ENCODE measurements at regions not wholly inside any gene's neighbourhood (a gene's known extent, or its start where the extent isn't known, plus 50 kb on each side); places are given as distances from the start of the nearest gene placed in this dataset.

GRCh38 chr9:135255033-135255840 is 167.8 kb downstream of the OLFM1 start:
- no peak for DNase-seq

DNA sequence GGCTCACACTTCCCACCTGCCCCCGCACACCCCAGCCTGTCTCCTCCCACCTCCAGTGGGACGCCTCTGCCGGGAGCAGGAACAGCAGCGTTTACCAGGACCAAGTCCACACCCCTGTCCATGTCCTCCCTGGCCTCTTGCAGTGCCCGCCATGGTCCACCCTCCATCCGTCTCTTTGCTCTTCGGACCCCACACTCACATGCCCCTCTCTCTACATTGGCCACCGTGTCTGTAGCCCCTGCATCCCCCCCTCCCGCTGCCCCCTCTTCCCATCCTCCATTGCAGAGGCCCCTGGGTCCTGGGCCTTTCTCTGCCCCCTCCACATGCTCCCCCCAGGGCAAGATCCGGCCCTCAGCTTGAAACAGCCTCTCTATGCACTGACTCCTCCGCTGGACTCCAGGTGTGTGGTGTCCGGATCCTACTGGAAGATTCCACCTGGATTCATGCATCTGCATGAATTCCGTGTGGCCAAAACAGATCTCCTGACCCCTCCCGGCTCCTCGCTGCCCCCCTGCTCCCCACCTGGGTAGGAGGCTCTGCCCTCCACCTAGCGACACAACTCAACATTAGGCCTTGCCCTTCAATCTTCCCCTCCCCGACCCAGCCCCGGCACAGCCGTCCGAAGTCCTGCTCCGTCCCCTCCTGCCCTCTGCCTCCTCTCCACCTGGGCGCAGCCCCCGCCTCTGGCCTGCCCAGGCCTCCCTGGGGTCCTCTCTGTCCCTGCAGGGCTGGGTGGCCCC is 168.5 kb downstream of the OLFM1 start:
- no peak for DNase-seq

- DNase-seq: no peak
Measured at GRCh38 chr9:135256581-135257354, 169.3 kb downstream of the OLFM1 start.

- no peak for DNase-seq
Measured at GRCh38 chr9:135258461-135258860, 171.0 kb downstream of the OLFM1 start.

DNA sequence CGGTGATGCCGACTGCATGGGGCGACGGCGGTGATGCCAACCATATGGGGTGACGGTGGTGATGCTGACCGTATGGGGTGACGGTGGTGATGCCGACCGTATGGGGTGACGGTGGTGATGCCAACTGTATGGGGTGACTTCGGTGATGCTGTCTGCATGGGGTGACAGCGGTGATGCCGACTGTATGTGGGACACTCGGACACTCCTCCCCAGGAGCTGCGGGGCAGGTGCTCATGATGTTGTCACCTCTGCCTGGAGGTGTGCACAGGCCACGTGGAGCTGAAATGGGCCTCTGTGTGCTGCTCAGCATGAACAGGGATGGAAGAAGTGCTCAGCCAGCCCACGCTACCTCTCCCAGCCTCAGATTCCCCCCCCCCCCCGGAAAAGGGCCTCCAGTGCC is 171.8 kb downstream of the OLFM1 start:
- no peak for DNase-seq

DNA sequence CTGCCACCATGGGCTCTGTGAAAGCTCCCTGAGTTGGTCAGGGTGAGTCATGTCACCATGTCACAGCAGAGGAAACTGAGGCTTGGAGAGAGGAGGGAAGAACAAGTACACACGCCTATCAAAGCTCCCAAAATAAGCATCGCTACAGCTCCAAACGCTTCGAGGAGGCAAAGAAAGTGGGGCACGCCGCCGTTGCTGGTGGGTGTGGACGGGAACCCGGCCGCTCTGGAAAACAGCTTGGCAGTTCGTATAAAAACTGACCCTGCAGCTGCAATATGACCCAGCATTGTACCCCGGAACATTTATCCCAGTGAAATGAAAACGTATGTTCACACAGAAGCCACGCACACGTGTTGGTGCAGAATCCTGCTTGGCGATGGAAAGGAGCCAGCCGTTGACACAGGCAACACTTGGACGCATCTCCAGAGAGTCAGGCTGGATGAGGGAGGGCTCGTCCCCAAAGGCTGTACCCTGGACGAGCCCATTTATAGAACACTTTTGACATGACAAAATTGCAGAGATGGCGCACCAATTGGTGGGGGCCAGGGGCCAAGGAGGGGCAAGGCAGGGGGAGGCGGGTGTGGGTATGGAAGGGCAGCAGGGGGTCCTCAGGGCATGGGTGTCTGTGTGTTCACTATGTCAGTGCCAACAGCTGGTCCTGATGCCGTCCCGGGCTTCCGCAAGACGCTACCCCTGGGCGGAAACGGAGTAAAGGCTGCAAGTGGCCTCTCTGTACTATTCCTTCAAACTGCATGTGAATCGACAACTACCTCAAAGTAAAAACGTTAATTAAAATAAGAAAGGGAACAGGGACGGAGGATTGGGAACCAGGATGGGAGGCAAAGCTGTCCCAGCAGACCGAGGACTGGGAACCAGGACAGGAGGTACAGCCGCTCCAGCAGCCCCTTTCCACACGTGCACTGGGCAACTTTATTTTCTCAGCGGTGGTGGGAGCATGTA is 173.0 kb downstream of the OLFM1 start:
- DNase-seq: no peak

- peak in 1 of 2 experiments; percentile 30 for DNase-seq
Measured at GRCh38 chr9:135262248-135262647, 174.8 kb downstream of the OLFM1 start.

DNA sequence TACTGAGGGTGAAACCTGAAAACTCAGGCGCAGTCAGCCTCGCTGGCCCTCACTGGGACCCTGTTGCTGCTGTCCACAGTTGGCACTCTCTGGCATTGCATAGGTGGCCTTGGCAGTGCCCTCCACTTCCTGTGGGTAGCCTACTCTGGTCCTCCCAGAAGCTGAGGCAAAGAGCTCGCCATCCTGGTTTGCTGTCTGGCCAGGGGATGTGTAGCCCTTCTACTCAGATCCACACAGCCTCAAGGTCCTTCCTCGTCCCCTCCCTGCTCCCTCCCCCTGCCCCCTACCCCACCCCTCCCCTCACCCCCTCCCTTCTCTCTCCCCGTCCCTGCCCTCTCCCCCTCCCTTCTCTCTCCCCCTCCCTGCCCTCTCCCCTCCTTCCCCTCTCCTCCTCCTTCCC is 176.0 kb downstream of the OLFM1 start:
- no peak for DNase-seq

DNA sequence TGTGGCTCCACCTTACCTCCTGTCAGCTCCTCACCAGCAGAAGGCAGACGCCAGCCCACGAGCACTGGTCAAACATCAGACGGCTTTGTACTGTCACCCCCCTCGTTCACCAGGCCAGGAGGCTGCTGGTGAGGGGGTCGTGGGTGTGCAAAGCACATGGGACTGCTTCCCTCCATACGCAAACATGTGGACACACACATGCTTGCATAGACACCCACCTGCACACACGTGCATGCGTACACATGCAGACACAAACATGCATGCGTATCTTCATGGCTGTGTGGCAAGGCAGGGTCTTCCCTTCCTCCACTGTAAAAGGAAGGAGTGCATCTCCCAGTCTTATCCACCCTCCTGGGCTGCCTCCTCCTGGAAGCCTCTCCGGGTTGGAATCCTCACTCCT is 178.5 kb downstream of the OLFM1 start:
- DNase-seq: no peak

- no peak for DNase-seq
Measured at GRCh38 chr9:135267191-135267809, 179.8 kb downstream of the OLFM1 start.

GRCh38 chr9:135268031-135268430 is 180.6 kb downstream of the OLFM1 start:
- no peak for DNase-seq

DNA sequence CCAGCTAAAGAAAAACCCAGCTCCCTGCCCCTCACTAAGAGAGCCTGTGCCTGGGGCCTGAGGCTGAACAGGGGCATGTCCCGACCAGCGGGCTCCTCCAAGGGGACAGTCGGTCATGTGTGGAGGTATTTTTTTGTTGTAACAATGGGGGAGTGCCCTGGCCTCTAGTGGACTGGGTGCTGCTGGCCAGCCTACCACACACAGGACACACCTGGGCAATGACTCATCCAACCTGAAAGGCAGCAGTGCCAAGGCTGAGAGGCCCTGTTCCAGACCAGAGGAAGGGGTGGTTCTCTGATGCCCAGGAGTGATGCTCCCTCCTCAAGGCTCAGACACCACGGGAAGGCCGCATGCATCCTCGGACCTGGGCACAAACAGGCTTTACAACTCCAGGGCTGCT is 181.5 kb downstream of the OLFM1 start:
- DNase-seq: no peak

- no peak for DNase-seq
Measured at GRCh38 chr9:135269912-135270830, 182.7 kb downstream of the OLFM1 start.

GRCh38 chr9:135271425-135271824 is 184.0 kb downstream of the OLFM1 start:
- no peak for DNase-seq

GRCh38 chr9:135272608-135273007 is 185.1 kb downstream of the OLFM1 start:
- no peak for DNase-seq

DNA sequence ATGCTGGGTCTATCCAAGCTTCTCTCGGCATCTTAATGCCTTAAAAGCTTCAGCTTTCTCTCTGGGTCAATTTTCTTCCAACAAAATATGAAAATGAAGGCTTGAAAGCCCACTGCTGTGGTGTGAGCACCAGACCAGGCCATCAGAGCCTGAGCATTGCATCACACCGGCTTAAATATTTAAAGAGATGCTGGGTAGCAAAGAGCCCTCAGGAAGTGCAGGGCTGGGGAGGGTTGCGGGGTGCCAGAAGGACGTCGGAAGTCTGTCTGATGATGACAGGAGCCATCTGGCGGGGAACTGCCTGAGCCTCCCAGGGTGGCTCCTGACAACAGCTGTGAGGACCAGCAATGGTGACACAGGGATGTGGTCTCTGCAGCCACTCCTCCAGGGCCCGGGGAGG is 185.5 kb downstream of the OLFM1 start:
- DNase-seq: peak in 1 of 2 experiments; percentile 29

DNA sequence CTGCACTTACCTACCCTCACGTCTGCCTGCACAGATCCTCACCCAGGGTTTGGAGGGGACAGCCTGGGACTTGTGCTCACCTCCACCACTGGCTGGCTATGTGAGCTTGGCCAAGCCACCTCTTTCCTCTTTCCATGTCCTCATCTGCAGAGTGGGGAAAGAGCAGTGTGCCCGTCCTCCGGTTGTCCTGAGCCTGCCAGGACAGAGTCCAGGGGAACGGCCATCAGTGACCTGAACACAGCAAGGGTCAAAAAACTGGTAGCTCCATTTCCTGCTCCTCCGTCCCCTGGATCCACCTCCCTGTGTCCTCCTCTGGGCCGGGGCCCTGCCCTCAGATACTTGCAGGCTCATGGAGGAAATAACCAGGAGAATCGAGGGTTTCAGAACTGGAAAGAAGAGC is 187.7 kb downstream of the OLFM1 start:
- no peak for DNase-seq

GRCh38 chr9:135275571-135276289 is 188.3 kb downstream of the OLFM1 start:
- peak; percentile 2 to 83 for DNase-seq

GRCh38 chr9:135277219-135278201 is 190.0 kb downstream of the OLFM1 start:
- no peak for DNase-seq
